ENCODE measurements at regions not wholly inside any gene's neighbourhood (a gene's known extent, or its start where the extent isn't known, plus 50 kb on each side); places are given as distances from the start of the nearest gene placed in this dataset.
"Not testable (repeated sequence)": the region's sequence is repeated elsewhere in the genome, so short reads cannot be mapped to it uniquely, and the experiment has no call there.

DNA sequence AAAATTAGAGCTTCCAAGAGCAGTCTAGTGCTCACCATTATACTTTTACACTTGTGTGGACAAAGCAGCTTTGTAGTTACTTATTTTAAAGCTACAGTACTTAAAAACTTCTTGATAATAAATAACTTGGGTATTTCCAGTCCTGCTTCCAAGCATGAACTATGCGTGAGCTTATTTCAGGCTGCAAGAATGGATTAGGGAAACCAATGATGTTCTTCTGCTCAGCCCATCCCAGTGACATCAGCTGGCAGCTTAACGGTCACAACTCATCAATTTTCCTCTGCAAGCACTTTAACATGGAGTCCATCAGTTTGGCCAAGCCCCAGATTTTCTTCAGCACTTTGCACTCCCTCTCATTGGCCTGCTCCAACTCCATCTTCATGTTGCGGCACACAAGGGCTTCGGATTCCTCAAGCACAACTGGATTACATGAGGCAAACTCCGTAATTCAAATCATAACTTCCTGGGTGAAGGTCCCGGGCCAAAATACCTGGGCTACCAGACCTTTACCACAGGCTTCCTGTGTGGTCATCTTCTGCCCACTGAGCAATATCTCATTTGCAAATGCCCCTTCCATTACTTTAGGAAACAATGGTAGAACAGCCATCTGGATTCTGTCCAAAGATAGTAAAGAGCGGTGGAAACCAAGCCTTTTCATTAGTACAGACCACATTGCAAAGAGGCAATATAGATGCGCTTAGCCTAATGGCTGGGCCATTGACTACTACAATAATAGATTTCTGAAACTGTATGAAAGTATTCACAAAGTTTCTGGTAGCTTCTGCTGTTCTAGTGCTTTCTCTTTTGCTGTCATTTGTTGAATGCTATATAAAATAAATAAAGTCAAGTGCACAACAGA, 87.5 kb upstream of the DAZL start:
- no peak overlapping the region for H3K4me3 Mint-ChIP-seq
- peaks cover 3% of the 10 kb centered on the region for H3K27me3 Mint-ChIP-seq
- H3K4me1 Mint-ChIP-seq: peaks cover 2% of the 10 kb centered on the region
- H3K9me3 Mint-ChIP-seq (ENCODE audit: low read depth): peaks cover 4% of the 10 kb centered on the region
- CTCF ChIA-PET: no interaction called here
- ATAC-seq (no peak), DNase-seq (no peak)
- H3K36me3 Mint-ChIP-seq: no peaks in the 10 kb centered on the region
- H3K27ac Mint-ChIP-seq: no peak overlapping the region

DNA sequence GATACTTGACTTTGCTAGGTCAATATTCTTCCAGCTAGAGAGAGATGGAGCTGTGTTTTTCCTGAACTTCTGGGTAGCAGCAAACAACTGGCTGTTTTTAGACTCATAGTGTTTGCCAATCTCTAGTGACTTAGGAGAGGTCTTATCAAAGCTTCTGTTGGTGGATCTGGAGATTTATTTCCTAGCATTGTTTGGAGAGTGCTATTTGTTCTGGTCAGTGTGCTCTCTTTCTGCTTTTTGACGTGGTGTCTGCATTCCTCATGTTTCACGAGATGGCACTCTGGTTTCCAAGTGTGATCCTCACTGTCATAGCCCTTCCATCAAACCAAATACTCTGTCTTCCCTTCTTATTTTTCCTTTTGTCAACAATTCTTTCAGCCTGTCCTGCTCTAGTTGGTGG, 88.6 kb upstream of the DAZL start:
- Mint-ChIP-seq H3K36me3 (no peaks in the 10 kb centered on the region), H3K9me3 (ENCODE audit: low read depth) (peaks cover 4% of the 10 kb centered on the region), H3K27ac (no peak overlapping the region), H3K4me3 (no peak overlapping the region), H3K27me3 (peaks cover 3% of the 10 kb centered on the region), H3K4me1 (peaks cover 2% of the 10 kb centered on the region)
- DNase-seq (no peak), ATAC-seq (no peak)
- CTCF ChIA-PET: no interaction called here

DNA sequence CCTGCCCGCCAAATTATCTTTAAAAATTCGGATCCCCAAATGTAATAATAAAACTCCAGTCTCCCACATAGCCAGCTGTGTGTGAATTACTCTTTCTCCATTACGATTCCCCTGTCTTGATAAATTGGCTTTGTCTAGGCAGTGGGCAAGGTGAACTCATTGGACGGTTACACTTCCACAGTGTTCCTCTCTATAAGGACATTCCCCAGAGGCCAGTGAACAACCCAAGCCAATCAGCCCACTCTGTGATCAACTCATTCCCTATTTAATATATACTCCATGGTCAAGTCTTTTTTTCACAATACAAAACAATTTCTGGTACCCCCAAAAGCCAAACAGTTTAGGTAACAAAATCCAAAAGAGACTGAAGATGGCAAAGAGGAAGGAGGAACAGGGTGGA, 90.5 kb upstream of the DAZL start:
- Mint-ChIP-seq H3K27ac (no peak overlapping the region), H3K36me3 (no peaks in the 10 kb centered on the region), H3K4me1 (peaks cover 2% of the 10 kb centered on the region), H3K27me3 (peaks cover 4% of the 10 kb centered on the region), H3K9me3 (ENCODE audit: low read depth) (no peaks in the 10 kb centered on the region), H3K4me3 (no peak overlapping the region)
- CTCF ChIA-PET: no interaction called here
- ATAC-seq (no peak), DNase-seq (no peak)

DNA sequence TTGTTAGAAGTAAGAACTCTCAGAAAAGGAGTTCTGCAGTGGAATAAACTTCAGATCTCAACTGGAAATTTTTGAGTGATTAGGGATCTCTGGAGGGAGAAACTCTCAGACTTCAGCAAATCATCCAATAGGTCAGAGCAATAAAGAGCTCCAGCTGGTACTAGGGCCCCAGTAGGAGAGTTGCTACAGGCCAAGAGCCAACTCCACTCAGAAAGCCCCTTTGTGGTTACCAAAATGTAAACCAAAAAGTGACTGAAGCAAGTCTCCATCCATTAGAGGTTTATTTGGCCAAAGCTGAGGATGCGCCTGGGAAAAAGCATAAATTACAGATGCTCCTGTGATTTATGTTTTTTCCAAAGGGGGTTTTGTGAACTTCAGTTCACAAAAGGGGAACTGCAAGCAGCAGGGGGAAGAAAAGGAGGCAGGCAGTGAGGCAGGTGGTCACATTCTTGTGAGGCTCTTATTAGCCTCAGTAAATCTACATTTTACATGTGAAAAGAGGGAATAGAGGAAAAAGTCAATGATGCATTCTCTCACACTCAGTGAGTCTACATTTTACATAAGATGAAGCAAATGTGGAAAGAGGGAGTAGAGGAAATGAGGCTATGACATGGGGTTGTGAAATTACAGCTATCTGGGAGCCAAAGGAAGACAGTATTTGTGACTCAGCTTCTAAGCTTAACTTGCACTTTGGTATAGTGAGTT, 92.4 kb upstream of the DAZL start:
- H3K4me3 Mint-ChIP-seq: no peak overlapping the region
- H3K36me3 Mint-ChIP-seq: no peaks in the 10 kb centered on the region
- H3K9me3 Mint-ChIP-seq (ENCODE audit: low read depth): no peaks in the 10 kb centered on the region
- H3K4me1 Mint-ChIP-seq: peaks cover 1% of the 10 kb centered on the region
- no peak for ATAC-seq
- CTCF ChIA-PET: no interaction called here
- H3K27me3 Mint-ChIP-seq: peaks cover 9% of the 10 kb centered on the region
- DNase-seq: no peak
- H3K27ac Mint-ChIP-seq: no peak overlapping the region

DNA sequence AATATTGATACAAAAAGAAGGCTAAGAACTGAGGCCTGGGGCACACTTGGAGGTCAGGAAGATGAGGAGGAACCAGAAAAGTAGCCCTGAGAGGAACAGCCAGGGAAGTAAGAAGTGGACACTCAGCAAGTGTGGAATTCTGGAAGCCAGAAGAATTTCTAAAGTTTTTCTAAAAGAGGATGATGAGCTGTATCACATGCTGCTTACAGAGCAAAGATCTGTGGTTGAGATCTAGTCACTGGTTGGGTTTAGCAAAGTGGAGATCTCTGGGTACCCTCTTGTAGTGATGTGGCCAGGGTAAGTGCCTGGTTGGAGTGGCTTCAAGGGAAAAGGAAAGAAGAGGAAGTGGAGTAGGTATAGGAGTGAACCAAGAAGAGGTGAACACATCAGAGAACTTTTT, 95.4 kb upstream of the DAZL start:
- ATAC-seq: no peak
- CTCF ChIA-PET: no interaction called here
- Mint-ChIP-seq H3K4me3 (no peak overlapping the region), H3K27me3 (peaks cover 13% of the 10 kb centered on the region), H3K27ac (no peak overlapping the region), H3K9me3 (ENCODE audit: low read depth) (no peaks in the 10 kb centered on the region), H3K36me3 (no peaks in the 10 kb centered on the region), H3K4me1 (no peaks in the 10 kb centered on the region)
- DNase-seq: no peak

DNA sequence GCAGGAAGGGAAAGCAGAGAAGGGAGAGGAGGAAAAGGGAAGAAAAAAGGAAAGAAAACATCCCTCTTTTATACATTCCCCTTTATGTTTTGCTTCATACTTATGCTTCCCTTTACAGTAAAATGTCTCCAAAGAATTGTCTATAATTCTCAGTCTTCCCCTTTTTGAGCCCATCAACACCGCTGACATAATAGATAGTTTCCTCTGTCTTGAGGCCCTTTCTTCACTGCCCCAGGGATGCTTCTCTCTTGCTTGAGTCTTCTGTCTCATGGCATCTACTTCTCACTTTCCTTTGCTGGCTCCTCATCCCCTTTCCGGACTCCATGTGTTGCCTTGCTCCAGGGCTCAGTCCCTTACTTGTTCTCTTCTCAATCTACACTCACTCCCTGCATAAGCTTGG, 99.7 kb upstream of the DAZL start:
- CTCF ChIA-PET: interaction anchor here (0.7 kb wide), 1 partner anchor 92 kb away, joined by 3 read pairs; no protein-coding TSS in a partner anchor
- Mint-ChIP-seq H3K27me3 (peaks cover 11% of the 10 kb centered on the region), H3K27ac (no peak overlapping the region), H3K4me3 (no peak overlapping the region), H3K36me3 (no peaks in the 10 kb centered on the region), H3K9me3 (ENCODE audit: low read depth) (no peaks in the 10 kb centered on the region), H3K4me1 (no peaks in the 10 kb centered on the region)
- DNase-seq (no peak), ATAC-seq (no peak)

DNA sequence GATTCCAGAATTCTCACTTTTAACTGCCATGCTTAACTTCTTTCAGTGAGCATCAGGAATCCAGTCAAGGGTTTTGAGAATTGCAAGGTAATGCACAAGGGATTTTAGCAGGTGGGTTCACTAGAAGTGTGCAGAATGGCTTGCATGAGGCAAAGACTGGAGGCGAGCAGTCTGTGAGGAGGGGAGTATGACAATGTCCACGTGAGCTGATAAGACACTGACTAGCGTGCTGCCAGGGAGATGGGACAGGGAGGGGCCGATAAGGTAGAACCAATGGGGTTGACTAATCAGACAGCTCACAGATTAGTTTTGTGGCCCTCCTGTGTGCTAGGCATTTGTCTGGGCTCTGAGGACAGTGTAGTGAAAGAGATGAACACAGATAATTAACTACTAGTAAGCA, 102.0 kb upstream of the DAZL start:
- no peaks in the 10 kb centered on the region for H3K4me1 Mint-ChIP-seq
- H3K27ac Mint-ChIP-seq: no peak overlapping the region
- ATAC-seq (no peak), DNase-seq (no peak)
- H3K9me3 Mint-ChIP-seq (ENCODE audit: low read depth): no peaks in the 10 kb centered on the region
- no peaks in the 10 kb centered on the region for H3K36me3 Mint-ChIP-seq
- no peak overlapping the region for H3K4me3 Mint-ChIP-seq
- CTCF ChIA-PET: no interaction called here
- H3K27me3 Mint-ChIP-seq: peaks cover 12% of the 10 kb centered on the region

DNA sequence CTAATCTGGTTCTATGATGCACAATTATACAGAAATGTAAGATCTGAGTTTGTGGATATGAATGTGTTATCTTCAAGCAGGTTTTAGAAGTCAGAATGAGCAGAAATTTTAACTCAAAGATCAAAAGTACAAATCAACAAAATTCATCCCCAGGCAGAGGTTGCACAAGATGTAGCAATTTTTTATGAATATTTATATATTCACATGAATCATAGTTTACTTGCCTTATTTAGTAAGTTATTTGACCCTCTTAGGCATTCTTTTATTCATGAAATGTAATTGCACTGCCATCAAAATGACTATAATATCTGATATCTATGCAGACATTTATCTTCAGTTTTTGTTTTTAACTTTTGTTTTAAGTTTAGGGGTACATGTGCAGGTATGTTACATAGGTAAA, 103.1 kb upstream of the DAZL start:
- H3K36me3 Mint-ChIP-seq: peaks cover 2% of the 10 kb centered on the region
- no peak overlapping the region for H3K27ac Mint-ChIP-seq
- no peak for ATAC-seq
- peaks cover 4% of the 10 kb centered on the region for H3K9me3 Mint-ChIP-seq (ENCODE audit: low read depth)
- CTCF ChIA-PET: no interaction called here
- H3K4me1 Mint-ChIP-seq: no peaks in the 10 kb centered on the region
- no peak for DNase-seq
- H3K4me3 Mint-ChIP-seq: no peak overlapping the region
- peaks cover 11% of the 10 kb centered on the region for H3K27me3 Mint-ChIP-seq

DNA sequence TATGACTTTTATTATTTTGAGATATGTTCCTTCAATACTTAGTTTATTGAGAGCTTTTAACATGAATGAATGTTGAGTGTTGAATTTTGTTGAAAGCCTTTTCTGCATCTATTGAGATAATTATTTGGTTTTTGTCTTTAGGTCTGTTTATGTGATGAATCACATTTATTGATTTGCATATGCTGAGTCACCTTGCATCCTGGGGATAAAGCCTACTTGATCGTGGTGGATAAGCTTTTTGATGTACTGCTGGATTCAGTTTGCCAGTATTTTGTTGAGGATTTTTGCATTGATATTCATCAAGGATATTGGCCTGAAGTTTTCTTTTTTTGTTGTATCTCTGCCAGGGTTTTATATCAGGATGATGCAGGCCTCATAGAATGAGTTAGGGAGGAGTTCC, 106.5 kb upstream of the DAZL start:
- CTCF ChIA-PET; H3K4me1 Mint-ChIP-seq; DNase-seq; H3K36me3 Mint-ChIP-seq; ATAC-seq; H3K9me3 Mint-ChIP-seq (ENCODE audit: low read depth); H3K27ac Mint-ChIP-seq; H3K4me3 Mint-ChIP-seq: not testable (repeated sequence)
- peaks cover 11% of the 10 kb centered on the region for H3K27me3 Mint-ChIP-seq

DNA sequence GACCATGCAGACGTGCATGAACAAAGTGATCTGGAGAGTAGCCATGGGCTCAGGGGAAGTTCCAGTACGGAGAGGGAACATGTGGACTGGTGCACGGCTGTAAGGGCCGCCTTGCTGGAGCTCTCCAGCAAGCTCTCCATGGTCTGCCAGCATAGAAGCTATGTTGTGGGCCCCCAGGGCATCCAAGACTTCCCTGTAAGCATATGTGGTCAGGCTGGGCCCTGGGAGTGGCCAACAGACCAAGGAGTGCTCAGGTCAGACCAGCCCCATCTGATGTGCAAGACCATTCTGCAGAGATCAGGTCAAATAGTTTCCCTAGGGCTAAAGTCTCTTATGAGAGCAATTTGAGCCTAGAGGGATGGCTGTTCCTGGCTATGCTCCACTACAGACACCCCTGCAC, 110.1 kb upstream of the DAZL start:
- CTCF ChIA-PET: no interaction called here
- Mint-ChIP-seq H3K9me3 (ENCODE audit: low read depth) (peaks cover 10% of the 10 kb centered on the region), H3K36me3 (peaks cover 2% of the 10 kb centered on the region), H3K27me3 (peaks cover 11% of the 10 kb centered on the region), H3K27ac (no peak overlapping the region), H3K4me3 (no peak overlapping the region), H3K4me1 (peaks cover under 1% of the 10 kb centered on the region)
- no peak for ATAC-seq
- no peak for DNase-seq

DNA sequence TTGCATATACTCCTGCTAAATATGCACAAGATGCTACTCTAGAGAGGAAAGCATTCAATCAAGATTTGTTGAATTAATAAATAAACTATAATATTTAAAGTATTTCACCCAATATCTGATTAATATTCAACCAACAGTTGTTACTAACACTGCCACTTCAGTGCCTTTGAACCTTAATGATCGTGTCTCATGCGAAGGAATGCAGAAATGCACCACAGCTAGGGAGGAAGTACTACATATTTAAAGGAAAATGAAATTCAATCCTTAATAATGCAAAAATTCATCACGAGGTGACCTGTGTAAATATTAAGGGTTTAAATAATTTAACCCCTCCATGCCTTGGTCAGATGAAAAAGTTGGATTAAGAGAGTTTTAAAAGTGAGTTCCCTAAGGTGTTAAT, 114.2 kb upstream of the DAZL start:
- CTCF ChIA-PET: no interaction called here
- H3K27ac Mint-ChIP-seq: no peak overlapping the region
- H3K27me3 Mint-ChIP-seq: no peaks in the 10 kb centered on the region
- H3K4me1 Mint-ChIP-seq: peaks cover 3% of the 10 kb centered on the region
- ATAC-seq: no peak
- no peaks in the 10 kb centered on the region for H3K9me3 Mint-ChIP-seq (ENCODE audit: low read depth)
- H3K4me3 Mint-ChIP-seq: no peak overlapping the region
- H3K36me3 Mint-ChIP-seq: no peaks in the 10 kb centered on the region
- no peak for DNase-seq

DNA sequence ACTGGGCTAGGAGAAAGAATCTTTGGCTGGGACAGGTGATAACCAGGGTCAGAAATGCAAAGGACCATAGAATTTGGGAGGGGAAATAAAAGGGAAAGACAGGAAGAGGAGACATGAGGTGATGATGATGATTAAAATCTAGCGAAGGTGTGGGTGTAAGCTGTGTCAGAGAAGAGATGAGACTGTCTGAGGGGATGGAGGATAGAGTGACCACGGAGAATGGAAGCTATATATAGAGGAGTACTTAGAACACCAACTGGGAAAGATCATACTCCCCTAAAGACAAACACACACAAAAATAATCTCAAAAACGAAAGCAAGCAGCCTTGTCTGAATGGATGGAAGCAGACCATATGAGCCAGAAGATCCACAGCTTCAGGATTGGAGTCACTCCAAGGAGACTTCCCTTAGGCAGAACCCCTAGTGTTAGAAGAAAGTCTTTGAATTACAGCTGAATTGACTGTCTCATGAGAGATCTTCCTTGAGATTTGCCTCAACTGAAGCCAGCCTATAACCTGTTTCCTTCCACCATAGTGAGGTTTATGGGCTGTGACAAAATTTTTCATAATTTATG, 115.2 kb upstream of the DAZL start:
- H3K27me3 Mint-ChIP-seq: no peaks in the 10 kb centered on the region
- no peak overlapping the region for H3K4me3 Mint-ChIP-seq
- no peaks in the 10 kb centered on the region for H3K9me3 Mint-ChIP-seq (ENCODE audit: low read depth)
- ATAC-seq (no peak), DNase-seq (no peak)
- no peaks in the 10 kb centered on the region for H3K36me3 Mint-ChIP-seq
- H3K27ac Mint-ChIP-seq: no peak overlapping the region
- CTCF ChIA-PET: no interaction called here
- peaks cover 3% of the 10 kb centered on the region for H3K4me1 Mint-ChIP-seq

DNA sequence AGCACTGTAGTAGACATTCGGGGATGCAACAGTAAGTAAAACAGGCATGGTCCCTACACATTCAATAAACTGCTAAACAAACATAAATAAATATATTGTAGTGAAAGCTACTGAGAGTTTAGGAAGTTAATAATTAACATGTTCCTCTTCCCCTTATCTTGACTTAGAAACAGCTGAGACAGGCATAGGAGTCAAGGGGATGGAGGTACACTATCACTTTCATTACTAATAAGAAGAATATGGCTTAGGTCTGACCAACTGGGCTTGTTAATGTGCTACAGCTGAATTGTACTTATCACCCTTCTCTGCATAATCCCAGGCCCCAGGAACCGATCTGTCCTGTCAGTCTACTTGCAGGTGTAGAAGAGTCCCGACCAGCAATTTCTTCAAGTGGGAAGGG, 116.3 kb upstream of the DAZL start:
- Mint-ChIP-seq H3K36me3 (no peaks in the 10 kb centered on the region), H3K27ac (no peak overlapping the region), H3K27me3 (no peaks in the 10 kb centered on the region), H3K9me3 (ENCODE audit: low read depth) (peaks cover 3% of the 10 kb centered on the region), H3K4me3 (no peak overlapping the region), H3K4me1 (peaks cover 3% of the 10 kb centered on the region)
- no peak for DNase-seq
- ATAC-seq: no peak
- CTCF ChIA-PET: no interaction called here

DNA sequence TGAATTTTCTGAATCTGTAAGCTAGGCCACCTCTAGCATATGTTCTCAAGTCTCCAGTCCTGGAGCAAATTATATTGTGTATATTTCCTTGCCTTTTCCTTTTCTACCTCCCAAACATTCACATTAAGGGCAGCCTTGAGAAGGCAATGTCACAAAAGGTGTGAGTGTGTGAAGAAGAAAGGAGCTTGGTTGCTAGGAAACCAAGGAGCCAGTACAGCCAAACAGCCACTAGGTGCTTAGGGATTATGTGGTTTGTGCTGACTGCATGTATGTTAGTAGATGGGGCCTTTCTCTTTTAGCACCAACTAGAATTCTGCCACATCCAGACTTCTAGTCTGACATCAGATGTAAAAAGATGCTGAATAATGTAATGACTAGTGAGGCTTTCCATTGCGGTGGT, 118.8 kb upstream of the DAZL start:
- CTCF ChIA-PET: no interaction called here
- H3K27ac Mint-ChIP-seq: no peak overlapping the region
- ATAC-seq (no peak), DNase-seq (no peak)
- no peaks in the 10 kb centered on the region for H3K36me3 Mint-ChIP-seq
- no peak overlapping the region for H3K4me3 Mint-ChIP-seq
- peaks cover 3% of the 10 kb centered on the region for H3K9me3 Mint-ChIP-seq (ENCODE audit: low read depth)
- H3K27me3 Mint-ChIP-seq: no peaks in the 10 kb centered on the region
- peaks cover 3% of the 10 kb centered on the region for H3K4me1 Mint-ChIP-seq

Measured in activated CD8-positive, alpha-beta memory T cell treated with anti-CD3 and anti-CD28 coated beads, Interleukin-2, amount 10 ng/mL, durations not matched to agents 7 days and 5 days (primary cell).